Transverse colon (tissue), 4 donors: ENCODE measurements at regions not wholly inside any gene's neighbourhood (a gene's known extent, or its start where the extent isn't known, plus 50 kb on each side); places are given as distances from the start of the nearest gene placed in this dataset.

Source experiments
- DNase-seq: peaks from one replicate; pipeline ENCODE4 v3.0.0-alpha.2; 2019
- H3K27ac ChIP-seq, 4 donors: fragments of 200-600 bp; sonication (generic); 2 replicates each; pipeline ENCODE4 v1.5.1; 2016 to 2018; ENCODE audit warnings: inconsistent platforms in 4 of 4
- H3K27me3 ChIP-seq: fragments of 200-600 bp; sonication (generic); 2 replicates; pipeline ENCODE4 v1.5.1; 2017; ENCODE audit warnings: inconsistent platforms
- H3K36me3 ChIP-seq, 4 donors: fragments of 200-600 bp; sonication (generic); 2 replicates each; pipeline ENCODE4 v1.5.1; 2017 to 2019; ENCODE audit warnings: inconsistent platforms in 4 of 4
- H3K4me1 ChIP-seq, 4 donors: fragments of 200-600 bp; sonication (generic); 2 replicates each; pipeline ENCODE4 v1.5.1; 2017 to 2020; ENCODE audit warnings: inconsistent platforms in 4 of 4
- H3K4me3 ChIP-seq, 4 donors: fragments of 200-600 bp; sonication (generic); 1 replicate in 1 of 4; 2 replicates in 3 of 4; pipeline versions ENCODE4 v1.5.1 to v1.6.1; 2017 to 2019; ENCODE audit warnings: inconsistent platforms in 4 of 4
- H3K9me3 ChIP-seq, 2 donors: fragments of 200-600 bp; sonication (generic); 2 replicates each; pipeline ENCODE4 v1.5.1; 2017 to 2019; ENCODE audit warnings: inconsistent platforms in 2 of 2
- EP300 ChIP-seq: sonication (generic); formaldehyde crosslinking; IDR thresholded peaks from one replicate; pipeline ENCODE4 v1.6.1; 2017; ENCODE audit warnings: antibody characterized with exemption, low read depth
- POLR2A ChIP-seq: fragments of 450-650 bp; IDR thresholded peaks from one replicate; pipeline ENCODE4 v1.6.1; 2016; ENCODE audit warnings: antibody characterized with exemption, mild to moderate bottlenecking, moderate library complexity
- POLR2AphosphoS5 ChIP-seq, 3 donors: sonication (generic); formaldehyde crosslinking; IDR thresholded peaks; one replicate each; pipeline ENCODE4 v1.6.1; 2016; ENCODE audit warnings: antibody characterized with exemption in 3 of 3
- WGBS, 2 donors: methylation state at CpG; one replicate each; pipeline ENCODE4 v1.1.5; 2018; ENCODE audit warnings: low coverage in 1 of 2; 5-methylcytosine and 5-hydroxymethylcytosine counted together
- in situ Hi-C, 4 donors: fragments of 200-750 bp; cut with MboI; loops; one replicate each; pipeline versions ENCODE4 v1.15.0 to v1.15.1; 2017; ENCODE audit warnings: low sequenced_read_pairs in 3 of 4, low pct_ligation_motif_present in 1 of 4, low pct_unique_long_range_greater_than_20kb in 1 of 4
- intact Hi-C: fragments of 100-400 bp; cut with DNase I; formaldehyde crosslinking; loops from one replicate; pipeline ENCODE4 v1.15.1; 2023; ENCODE audit warnings: low total_unique reads
- TF ChIP-seq, protein P1 (sequence below), 5 experiments: fragments of 200-600 bp in 3 of 5; fragments of 450-650 bp in 2 of 5; sonication (generic) in 3 of 5; IDR thresholded peaks; 1 replicate in 2 of 5; 2 replicates in 3 of 5; pipeline ENCODE4 v1.5.1; 2016 to 2017; ENCODE audit warnings: antibody characterized with exemption in 5 of 5, inconsistent platforms in 3 of 5, mild to moderate bottlenecking in 2 of 5, moderate library complexity in 1 of 5

DNA sequence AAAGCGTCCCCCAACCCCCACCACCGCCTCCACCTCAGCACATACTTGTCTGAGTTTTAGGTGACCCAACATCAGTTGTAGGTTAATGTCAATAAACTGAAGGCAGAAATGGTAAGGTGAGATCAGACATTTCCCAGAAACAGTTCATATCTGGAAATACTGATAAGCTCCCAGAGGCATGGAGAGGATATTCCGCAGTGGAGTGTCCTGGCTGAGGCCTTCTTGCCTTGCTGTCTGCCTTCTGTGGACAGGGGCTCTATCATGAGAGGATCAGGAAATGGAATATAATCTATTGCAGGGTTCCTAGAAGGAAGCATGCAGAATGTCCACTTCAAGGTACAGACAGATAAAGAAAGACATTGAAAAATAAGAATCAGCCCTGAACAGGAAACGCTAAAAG lies 473.3 kb upstream of the MKI67 start:
- in situ Hi-C loops (no loop called here), intact Hi-C loops (no loop called here)
- H3K27me3 ChIP-seq: no peaks in the 10 kb centered on the region
- 85 to 92% methylated on average over 4 of the region's 4 CpGs for WGBS, 2 donors
- TF ChIP-seq POLR2A: no peak
- TF ChIP-seq, protein P1, sequence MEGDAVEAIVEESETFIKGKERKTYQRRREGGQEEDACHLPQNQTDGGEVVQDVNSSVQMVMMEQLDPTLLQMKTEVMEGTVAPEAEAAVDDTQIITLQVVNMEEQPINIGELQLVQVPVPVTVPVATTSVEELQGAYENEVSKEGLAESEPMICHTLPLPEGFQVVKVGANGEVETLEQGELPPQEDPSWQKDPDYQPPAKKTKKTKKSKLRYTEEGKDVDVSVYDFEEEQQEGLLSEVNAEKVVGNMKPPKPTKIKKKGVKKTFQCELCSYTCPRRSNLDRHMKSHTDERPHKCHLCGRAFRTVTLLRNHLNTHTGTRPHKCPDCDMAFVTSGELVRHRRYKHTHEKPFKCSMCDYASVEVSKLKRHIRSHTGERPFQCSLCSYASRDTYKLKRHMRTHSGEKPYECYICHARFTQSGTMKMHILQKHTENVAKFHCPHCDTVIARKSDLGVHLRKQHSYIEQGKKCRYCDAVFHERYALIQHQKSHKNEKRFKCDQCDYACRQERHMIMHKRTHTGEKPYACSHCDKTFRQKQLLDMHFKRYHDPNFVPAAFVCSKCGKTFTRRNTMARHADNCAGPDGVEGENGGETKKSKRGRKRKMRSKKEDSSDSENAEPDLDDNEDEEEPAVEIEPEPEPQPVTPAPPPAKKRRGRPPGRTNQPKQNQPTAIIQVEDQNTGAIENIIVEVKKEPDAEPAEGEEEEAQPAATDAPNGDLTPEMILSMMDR (IDR thresholded peaks at IDR 0.05): no peak
- no peak for TF ChIP-seq POLR2AphosphoS5 (IDR thresholded peaks at IDR 0.05)
- no peak for TF ChIP-seq EP300
- H3K27ac ChIP-seq: no peak overlapping the region
- DNase-seq: no peak
- H3K4me3 ChIP-seq: no peak overlapping the region
- H3K9me3 ChIP-seq: no peaks in the 10 kb centered on the region
- H3K36me3 ChIP-seq: no peaks in the 10 kb centered on the region
- H3K4me1 ChIP-seq: peaks cover 0 to 10% (median 2%) of the 10 kb centered on the region in 4 donors

DNA sequence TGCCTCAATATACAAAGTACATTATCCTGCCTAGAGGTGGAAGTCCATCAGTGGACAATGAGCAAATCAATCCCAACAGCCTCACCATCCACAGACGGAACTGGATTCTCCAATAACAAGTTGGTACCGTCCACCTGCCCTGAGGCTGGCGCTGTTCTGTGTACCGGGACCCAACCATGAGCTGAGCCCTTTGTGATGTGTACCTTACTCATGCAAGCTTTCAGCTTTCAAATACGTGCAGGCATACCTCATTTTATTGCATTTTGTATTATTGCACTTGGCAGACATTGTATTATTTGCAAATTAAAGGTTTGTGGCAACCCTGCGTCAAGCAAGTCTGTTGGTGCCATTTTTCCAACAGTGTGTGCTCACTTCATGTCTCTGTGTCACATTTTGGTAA lies 476.0 kb upstream of the MKI67 start:
- in situ Hi-C loops: no loop called here
- DNase-seq: peak; percentile 50
- WGBS, 2 donors: 29 to 67% methylated on average over 3 to 6 of the region's 6 CpGs
- H3K36me3 ChIP-seq: no peaks in the 10 kb centered on the region
- TF ChIP-seq POLR2AphosphoS5 (IDR thresholded peaks at IDR 0.05) (no peak), POLR2A (no peak), EP300 (no peak)
- TF ChIP-seq, protein P1 (IDR thresholded peaks at IDR 0.05): no peak
- H3K9me3 ChIP-seq: no peaks in the 10 kb centered on the region
- intact Hi-C loops: no loop called here
- no peaks in the 10 kb centered on the region for H3K27me3 ChIP-seq
- no peak overlapping the region for H3K4me3 ChIP-seq
- H3K27ac ChIP-seq: peak overlapping the region; percentile 17 to 52 (median 34)
- peaks cover 0 to 19% (median 7%) of the 10 kb centered on the region in 4 donors for H3K4me1 ChIP-seq

DNA sequence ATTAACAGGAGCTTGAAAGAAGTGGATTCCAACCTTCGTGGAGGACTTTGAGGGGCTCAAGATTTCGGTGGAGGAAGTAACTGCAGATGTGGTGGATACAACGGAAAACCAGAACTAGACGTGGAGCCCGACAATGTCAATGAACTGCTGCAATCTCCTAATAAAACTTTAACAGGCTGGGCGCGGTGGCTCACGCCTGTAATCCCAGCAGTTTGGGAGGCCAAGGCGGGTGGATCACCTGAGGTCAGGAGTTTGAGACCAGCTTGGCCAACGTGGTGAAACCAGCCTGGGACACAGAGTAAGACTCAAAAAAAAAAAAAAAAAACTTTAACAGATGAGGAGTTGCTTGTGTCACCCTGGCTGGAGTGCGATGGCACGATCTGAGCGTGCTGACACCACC lies 477.8 kb upstream of the MKI67 start:
- Histone ChIP-seq H3K27me3 (no peaks in the 10 kb centered on the region), H3K36me3 (no peaks in the 10 kb centered on the region), H3K4me1 (peaks cover 0 to 19% (median 7%) of the 10 kb centered on the region in 4 donors), H3K9me3 (no peaks in the 10 kb centered on the region), H3K27ac (peak overlapping the region in 1 of 4 donors; percentile 41), H3K4me3 (no peak overlapping the region)
- intact Hi-C loops (no loop called here), in situ Hi-C loops (no loop called here)
- DNase-seq: peak; percentile 36
- WGBS, 2 donors: 70 to 71% methylated on average over 11 to 13 of the region's 13 CpGs
- TF ChIP-seq POLR2AphosphoS5 (IDR thresholded peaks at IDR 0.05): no peak
- TF ChIP-seq EP300: no peak
- TF ChIP-seq, protein P1 (IDR thresholded peaks at IDR 0.05): no peak
- no peak for TF ChIP-seq POLR2A

- peak overlapping the region; percentile 15 to 54 (median 34) for H3K27ac ChIP-seq
- peaks cover 0 to 19% (median 7%) of the 10 kb centered on the region in 4 donors for H3K4me1 ChIP-seq
- TF ChIP-seq EP300: no peak
- TF ChIP-seq POLR2AphosphoS5 (IDR thresholded peaks at IDR 0.05): no peak
- TF ChIP-seq, protein P1 (IDR thresholded peaks at IDR 0.05): no peak
- no peak for TF ChIP-seq POLR2A
- WGBS, 2 donors: 49 to 56% methylated on average over 1 of the region's 1 CpG
- in situ Hi-C loops: no loop called here
- H3K4me3 ChIP-seq: no peak overlapping the region
- intact Hi-C loops: no loop called here
- H3K9me3 ChIP-seq: no peaks in the 10 kb centered on the region
- no peak for DNase-seq
- no peaks in the 10 kb centered on the region for H3K36me3 ChIP-seq
- no peaks in the 10 kb centered on the region for H3K27me3 ChIP-seq
These were observed 479.0 kb upstream of the MKI67 start for GRCh38 chr10:128605180-128605579.
